HG03095 (cell line): ENCODE measurements at regions not wholly inside any gene's neighbourhood (a gene's known extent, or its start where the extent isn't known, plus 50 kb on each side); places are given as distances from the start of the nearest gene placed in this dataset.

ENCODE experiments used
- ATAC-seq: cut with Tn5 transposase; IDR thresholded peaks from one replicate; pipeline ENCODE4 v1.9.1; 2021; ENCODE audit warnings: moderate library complexity; ENCODE audit not compliant: unreplicated experiment

DNA sequence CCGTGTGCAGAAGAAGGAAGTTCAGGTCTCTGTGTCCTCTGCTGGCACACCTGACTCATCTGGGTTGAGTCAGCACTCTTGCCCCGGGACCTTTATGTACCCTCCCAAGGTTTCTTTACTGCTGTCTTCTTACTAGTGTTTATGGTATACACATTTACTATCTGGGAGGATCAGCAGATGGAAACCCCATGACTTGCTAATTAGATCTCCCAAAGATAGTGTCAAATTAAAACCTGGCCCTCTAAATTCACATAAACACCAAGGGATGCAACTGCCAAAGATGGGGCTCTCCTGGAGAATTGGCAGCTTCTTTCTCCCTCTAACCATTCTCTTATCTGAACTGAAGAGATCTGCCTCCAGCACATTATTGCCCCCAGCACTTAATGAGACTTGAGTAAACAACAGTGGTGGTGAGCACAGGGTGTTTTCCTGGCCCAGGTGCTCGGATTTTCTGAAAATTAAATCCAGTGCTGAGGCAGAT, 718.1 kb upstream of the SOX9 start:
- no peak for ATAC-seq

DNA sequence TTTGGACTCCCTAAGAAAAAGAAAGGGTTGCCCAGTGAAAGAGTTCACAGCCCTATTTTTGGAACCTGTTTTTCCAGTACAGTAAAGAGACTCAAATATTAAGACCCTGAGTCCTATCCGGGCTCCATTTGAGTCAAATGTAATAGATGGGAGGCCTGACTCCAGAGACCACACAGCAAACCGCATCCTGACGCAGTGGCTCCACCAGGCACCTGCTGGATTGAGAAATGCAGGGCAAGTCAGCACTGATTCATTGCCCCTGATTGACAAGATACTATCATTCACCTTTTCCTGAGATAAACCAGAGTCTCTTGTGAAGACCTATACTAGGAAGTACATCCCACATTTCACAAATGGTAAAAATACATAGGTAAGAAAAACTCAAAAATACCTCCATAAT, 715.7 kb upstream of the SOX9 start:
- ATAC-seq = no peak

DNA sequence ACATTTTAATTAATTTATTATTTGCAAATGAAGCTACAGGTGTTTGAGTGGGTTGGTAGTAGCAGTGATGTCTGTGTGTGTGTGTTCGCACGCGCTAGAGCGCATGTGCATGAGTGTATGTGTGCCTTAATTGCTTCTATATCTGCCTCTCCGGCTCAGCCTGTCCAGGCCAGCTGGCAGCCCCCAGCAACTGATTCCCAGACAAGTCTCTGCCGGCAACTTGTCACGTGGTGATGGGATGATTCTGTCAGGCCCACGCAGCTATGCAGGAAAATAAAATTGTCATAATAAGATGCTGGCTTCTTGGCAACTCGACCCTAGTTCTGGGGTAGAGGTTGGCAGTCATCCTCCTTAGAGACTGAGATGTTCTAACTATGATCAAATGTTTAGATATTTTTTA, 712.8 kb upstream of the SOX9 start:
- no peak for ATAC-seq

DNA sequence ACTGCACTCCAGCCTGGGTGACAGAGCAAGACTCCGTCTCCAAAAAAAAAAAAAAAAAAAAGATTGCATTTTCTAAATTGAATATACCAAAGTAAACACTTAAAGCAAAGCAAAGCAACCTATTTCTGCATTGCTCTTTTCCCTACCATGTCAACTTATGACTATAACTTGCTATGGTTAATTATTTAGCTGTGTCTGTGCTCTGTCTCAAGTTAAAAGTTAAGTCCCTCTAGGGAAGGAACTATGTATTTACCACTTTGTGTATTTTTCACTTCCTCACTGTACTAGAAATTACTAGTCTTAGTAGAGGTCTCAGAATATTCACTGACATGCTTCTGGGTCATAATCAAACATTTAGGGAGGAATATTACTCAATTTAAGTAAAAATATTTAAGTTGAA, 711.7 kb upstream of the SOX9 start:
- ATAC-seq = no peak

DNA sequence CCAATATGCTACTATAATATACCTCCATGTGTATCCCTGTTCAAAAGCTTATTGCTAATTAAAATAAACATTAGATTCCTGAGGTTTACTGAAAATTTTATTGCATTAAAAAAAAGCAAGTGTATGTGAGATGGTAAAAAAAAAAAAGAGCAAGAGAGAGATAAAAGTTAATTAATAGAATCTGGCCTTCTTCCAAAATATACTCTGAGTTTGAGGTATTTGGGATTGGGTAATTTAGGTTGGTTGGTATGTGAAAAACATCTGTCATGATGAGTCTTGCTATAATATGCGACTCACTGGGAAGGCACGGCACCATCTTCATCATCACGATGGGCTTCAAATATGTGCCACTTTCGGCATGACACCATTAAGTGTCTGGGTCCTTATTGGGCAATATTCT, 711.1 kb upstream of the SOX9 start:
- ATAC-seq = no peak

DNA sequence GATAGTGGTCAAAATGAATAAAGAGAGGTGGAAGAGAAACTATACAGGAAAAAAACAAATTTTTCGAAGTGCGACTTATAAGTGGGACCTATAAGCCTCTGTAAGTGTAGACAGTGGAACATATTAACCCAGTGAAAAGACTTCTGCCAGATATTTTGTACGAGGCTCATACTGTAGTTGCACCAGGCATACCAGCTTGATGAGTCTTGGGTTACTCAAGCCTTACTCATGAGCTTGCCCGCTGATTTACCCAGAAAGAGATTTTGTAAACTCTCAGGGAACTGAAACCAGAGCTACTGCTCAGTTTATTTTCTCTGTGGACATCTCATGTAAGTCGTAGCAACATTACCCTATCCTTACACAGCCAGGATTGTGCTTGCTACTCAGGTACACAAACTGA, 708.0 kb upstream of the SOX9 start:
- no peak for ATAC-seq

DNA sequence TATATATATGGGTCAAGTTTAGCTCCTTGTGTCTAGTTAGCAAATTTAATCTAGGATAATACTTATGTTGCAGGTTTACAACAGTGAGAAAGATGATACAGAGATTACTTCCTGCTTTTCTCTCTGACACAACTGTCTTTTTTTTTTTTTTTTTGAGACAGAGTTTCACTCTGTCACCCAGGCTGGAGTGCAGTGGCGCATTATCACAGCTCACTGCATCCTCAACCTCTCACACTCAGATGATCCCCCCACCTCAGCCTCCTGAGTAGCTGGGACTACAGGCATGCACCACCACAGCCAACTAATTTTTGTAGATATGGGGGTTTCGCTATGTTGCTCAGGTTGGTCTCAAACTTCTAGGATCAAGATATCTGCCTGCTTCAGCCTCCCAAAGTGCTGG, 706.9 kb upstream of the SOX9 start:
- no peak for ATAC-seq

DNA sequence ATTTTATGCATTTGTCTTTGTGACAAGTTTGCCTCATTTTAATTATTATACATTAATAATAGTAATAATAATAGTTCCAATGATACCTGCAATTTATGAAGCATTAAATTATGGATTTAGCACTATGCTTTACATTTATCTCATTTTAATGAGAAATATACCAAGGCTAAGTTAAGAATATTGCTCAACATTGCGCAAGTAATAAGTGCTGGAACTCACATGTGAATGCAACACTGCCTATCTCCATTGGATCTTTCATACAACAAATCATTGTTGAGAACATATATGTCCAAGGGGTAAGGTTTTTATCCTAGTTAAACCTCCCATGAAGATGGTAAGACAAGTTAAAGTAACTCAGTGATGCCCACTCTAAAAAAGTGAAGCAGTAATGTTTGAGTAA, 703.7 kb upstream of the SOX9 start:
- ATAC-seq = no peak

DNA sequence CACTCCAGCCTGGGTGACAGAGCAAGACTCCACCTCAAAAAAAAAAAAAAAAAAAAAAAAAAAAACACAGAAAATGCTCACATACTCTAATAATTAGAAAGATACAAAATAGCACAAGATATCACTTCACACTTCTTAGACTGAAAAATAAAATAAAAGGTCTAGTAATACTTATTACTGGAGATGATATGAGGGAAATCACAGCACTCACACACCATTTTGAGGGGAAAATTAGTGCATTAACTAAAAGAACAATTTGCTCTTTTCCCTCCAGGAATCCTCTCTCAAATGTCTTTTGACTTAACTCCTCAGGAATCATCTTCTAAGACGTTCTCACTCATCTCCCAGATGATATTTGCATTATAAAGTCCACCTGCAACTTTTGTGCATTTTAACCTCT, 697.9 kb upstream of the SOX9 start:
- no peak for ATAC-seq

DNA sequence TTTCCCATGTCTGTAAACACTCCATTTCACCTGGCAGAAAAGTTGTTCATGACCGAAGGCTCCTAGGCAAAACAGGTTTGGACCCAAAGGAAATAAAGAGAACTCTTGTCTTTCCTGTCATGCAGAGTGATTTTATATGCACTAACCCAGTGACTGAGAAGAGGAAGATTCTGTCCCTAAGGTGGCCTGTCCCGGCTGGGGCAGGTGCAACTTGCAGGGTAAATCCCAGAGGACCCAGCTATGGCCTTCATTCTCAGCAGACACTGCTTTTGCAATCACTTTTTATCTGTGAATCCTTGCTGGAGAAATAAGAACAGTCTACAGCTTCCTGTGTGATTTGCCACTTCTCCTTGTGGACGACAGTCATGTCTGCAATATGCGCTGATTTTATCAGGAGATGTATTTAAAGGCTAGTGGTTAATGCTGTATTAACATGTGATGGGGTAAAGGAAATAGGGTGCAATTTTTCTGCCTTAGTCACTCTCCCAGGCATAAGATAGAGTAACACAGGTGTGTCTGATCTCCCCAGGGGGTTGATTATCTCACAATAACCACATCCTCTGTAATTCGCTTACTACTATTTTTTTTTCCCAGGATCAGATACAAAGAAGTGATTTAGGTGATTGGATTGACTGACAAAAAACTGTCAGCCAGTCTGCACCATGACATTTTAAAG, 696.8 kb upstream of the SOX9 start:
- no peak for ATAC-seq

DNA sequence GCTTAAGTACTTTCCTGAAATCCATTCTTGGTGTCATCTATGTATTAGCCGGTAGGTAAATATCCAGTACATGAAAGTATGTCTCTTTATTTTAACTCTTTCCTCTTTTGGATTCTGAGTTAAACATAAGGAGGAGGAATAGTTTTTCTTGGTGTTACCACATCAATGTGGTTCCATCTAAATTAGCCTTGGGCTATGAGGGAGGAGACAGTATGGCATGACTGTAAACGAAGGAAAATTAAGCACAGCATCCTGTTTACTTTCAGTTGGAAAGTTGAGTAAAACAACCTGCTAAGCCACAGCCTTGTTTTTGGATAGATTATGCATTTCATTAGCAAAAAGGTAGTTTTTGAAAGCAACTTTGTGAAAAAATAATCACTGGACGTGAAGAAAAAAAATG, 693.0 kb upstream of the SOX9 start:
- ATAC-seq = no peak

DNA sequence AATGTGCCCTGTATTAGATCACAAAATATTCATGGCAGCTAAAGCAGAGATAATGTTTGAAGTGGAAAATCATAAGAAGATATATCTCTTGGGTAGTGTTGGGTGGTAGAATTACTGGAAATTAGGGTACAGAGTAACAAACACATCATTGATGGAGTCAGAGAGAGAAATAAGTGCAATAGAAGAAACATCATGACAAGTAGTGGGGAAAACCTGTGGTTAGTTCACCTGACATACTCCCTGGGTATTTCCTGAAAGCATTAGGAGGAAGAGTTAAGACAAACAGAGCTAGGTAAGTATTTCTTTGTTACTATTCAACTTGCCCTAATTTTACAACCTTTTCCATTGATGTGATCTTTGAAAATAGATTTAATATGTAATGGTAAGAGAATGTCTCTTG, 691.9 kb upstream of the SOX9 start:
- ATAC-seq = no peak

DNA sequence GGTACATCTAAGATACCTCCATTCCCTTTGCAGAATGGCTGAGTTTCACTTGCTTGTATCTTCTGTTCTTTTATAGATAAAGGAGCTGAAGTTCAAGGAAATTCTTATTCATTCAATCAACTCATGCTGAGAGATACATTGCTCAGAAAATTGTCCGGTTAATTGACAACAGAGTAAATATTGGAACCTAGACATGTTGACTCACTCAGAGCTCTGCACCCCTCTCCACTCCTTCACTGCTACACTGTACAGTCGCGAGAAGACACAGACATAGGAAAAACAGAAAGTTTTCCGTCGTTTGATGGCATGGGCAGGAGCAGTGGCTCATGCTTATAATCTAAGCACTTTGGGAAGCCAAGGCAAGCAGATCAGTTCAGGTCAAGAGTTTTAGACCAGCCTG, 690.5 kb upstream of the SOX9 start:
- ATAC-seq = no peak

DNA sequence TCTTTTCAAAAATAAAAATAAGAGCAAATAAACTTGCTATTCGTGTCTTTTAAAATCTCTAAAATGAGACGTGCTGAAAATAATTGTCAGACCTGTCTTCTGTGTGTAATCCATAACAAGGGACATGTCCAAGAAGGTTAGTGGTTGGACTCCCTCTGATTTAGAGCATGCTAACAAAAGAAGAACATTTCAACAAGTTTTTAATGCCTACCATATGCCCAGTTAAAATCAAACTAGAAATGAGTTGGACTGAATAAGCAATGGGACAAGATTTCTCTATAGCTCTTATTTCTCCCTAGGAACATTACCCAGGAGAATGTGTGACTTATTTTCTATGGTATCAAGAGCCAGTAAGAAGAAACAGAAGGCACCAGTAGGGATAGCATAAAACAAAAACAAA, 689.7 kb upstream of the SOX9 start:
- no peak for ATAC-seq

DNA sequence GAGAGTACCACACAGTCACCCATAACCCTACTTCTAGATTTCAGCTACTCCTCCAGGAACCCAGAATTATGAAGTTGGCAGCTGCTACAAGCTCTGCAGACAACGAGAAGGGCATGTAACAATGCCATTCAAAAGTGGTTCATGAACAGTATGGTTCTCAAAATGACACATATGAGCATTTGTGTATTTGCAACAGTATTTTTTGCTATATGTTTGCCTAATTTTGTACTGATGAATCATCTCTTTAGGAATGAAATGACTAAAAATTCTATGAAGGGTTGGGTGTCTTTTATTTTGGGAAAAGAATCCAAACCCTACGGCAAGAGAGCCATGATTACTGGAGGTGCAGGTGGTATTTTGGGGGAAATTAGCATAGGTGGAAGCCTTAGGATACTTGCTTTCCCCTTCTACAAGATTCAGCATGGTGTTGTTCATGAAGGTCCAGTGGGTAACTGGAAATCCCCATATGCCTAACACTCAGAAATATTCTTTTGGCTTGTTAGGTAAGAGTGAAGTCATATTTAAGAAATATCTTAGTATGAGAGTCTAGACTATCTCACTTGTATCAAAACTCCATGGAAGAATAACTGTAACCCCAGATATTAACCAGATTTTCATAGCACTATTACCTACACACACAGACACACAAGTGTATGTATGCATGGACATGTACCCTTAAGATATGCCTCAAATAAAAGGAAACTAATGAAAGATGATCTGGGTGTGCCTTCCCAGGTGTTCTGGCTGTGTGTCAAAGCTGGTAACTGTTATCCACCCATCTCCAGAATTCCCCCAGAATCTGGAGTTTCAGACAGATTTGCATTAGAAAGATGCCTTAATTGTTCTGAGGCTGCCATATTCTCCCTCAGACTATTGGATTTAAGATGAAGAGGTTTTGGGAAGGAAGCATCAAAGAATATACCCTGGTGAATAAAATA, 688.2 kb upstream of the SOX9 start:
- no peak for ATAC-seq

DNA sequence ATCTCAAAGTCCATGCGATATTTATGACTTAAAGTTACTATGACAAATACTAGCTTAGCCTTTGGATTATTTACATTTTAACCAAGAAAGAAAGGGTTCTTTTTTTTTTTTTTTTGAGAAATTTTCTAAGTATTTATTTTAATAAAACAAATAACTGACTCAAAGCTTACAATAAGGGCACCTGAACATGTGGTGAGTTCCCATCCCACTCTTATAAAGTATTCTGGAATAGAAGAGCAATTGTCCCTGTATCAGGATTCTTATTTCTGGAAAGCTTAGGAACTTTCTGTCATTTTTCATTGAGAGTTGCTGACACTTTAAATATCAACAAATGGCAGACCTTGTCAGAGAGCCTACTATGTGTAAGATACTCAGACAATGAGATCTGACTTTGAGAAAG, 686.1 kb upstream of the SOX9 start:
- no peak for ATAC-seq

DNA sequence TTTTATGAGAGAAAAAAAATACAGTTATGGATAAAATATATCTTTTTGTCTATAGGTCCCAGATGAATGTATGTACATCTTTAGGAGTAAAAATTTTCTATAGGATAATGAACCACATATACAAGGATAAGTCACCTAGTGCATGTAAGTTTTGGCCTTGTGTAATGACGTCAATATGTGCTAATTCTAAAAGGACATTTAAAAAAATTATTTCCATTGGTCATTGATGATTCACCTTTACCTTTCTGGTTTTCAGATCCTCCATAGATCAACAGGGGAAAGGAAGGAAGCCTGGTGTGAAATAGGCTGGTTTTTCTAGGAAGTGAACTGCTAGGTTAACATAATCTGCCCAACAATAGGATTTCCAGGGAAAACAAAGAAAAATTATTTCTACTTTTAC, 684.3 kb upstream of the SOX9 start:
- no peak for ATAC-seq

DNA sequence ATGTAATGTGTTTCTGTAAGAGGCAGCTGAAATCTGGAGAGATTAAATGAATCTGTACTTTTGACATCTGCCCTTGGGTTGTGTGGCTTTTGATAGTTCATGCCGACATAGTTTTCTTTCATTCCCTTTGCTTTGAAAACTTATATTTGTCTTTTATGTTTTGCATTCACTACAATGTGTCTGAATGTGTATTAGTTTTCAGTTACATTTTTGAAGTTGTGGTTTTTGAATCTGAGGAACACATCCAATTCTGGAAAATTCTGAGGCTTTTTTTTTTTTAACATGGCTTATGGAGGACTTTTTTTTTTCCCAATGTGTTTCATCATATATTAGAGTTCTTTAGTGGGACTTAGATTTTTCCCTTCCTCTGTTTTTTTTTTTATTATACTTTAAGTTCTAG, 683.7 kb upstream of the SOX9 start:
- ATAC-seq = no peak

DNA sequence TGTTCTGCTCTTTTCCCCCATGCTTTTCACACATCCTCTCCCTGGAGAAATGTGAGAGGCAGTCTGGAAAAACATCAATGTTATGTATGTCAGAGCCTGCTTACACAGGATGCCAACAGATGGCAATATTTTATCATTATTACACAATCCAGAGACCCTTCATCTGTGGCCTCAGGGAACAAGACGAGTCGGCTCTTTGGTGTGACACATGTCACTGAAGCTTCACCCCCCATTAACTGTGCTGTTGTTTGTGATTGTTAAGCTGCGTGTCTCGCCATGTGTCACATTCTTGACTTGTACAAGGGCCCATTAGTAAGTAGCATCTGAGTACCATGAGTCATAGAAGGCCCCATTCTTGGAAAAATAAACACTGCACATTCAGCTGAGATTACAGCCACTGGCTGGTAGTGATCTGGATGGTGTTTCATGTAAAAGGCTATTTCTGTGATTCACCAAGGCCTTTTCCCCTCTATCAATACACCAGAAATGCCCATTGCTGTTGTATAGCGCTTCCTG, 682.1 kb upstream of the SOX9 start:
- ATAC-seq = no peak

DNA sequence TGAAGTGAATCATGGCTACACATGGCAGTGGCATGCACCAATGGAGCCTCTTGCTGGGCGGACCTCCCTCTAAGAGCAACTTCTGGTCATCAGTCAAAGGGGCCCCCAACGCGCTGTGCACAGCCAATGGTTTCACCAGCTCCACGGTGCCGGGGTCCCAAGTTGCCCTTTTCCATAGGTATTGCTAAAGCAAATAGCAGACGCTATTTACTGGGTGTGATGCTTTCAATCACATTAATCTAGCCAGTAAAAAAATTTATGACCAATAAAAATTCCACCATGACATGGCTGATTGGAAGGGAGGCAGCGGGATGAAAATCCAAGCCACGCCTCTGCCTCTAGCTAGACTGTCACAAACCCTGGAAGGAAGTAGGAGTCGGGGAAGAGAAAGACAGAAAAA, 680.3 kb upstream of the SOX9 start:
- no peak for ATAC-seq

DNA sequence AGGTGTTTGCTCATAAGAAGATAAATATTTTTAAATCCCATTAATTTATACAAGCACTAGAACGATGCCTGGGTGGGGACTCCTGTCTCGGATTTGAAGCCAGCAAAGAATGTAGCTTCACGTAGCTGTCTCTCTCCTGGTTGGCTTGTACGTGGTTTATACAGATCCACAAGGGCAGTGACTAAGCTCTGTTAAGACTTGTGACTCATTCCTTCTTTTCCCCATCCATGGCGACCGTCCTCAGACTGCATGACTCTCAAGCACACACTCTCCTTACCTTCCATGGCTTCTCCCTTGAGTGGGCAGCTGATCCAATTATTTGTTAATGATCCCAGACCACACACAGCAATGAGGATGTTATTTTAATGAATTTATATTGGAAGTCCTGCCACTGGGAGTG, 679.7 kb upstream of the SOX9 start:
- ATAC-seq = no peak

DNA sequence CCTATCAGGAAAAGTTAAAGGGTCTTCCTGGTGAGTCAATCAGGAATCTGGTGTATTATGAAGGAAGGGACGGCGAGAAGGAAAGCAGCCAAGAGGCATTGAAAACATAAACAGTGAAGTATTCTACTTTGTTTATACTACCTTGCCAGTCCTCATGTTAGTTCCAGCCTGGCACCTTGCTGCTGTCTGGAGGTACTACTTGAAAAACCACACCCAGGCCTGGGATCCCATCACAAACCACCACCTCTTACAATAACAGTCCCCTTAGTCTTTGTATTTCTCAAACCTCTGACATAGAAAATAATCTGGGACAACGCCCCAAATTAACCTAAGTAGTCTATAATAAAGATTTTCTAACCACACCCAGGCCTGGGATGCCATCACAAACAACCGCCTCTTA, 676.7 kb upstream of the SOX9 start:
- no peak for ATAC-seq
